WTC11 (cell line): ENCODE measurements at regions not wholly inside any gene's neighbourhood (a gene's known extent, or its start where the extent isn't known, plus 50 kb on each side); places are given as distances from the start of the nearest gene placed in this dataset.
"Not testable (repeated sequence)": the region's sequence is repeated elsewhere in the genome, so short reads cannot be mapped to it uniquely, and the experiment has no call there.

ENCODE experiments used
- ATF2 ChIP-seq: sonication (generic); formaldehyde crosslinking; IDR thresholded peaks from 2 replicates; pipeline ENCODE4 v1.8.1; 2022; ENCODE audit warnings: low read depth, missing genetic modification reagents, borderline replicate concordance
- ATF3 ChIP-seq: sonication (generic); formaldehyde crosslinking; conservative IDR thresholded peaks from 2 replicates; pipeline ENCODE4 v1.8.1; 2022; ENCODE audit warnings: mild to moderate bottlenecking, missing genetic modification reagents
- CTCF ChIP-seq: fragments of 200-600 bp; IDR thresholded peaks from 2 replicates; pipeline ENCODE4 v1.8.0; 2022; ENCODE audit warnings: antibody characterized with exemption
- FOXP1 ChIP-seq: sonication (generic); formaldehyde crosslinking; IDR thresholded peaks from 2 replicates; pipeline ENCODE4 v1.8.0; 2022; ENCODE audit warnings: missing genetic modification reagents, mild to moderate bottlenecking, moderate library complexity, borderline replicate concordance
- JUN ChIP-seq: sonication (generic); formaldehyde crosslinking; IDR thresholded peaks from 2 replicates; pipeline ENCODE4 v1.8.0; 2023; ENCODE audit warnings: mild to moderate bottlenecking, missing genetic modification reagents
- MAX ChIP-seq: sonication (generic); formaldehyde crosslinking; IDR thresholded peaks from 2 replicates; pipeline ENCODE4 v1.8.0; 2022; ENCODE audit warnings: mild to moderate bottlenecking, missing genetic modification reagents
- ZBTB43 ChIP-seq: sonication (generic); formaldehyde crosslinking; IDR thresholded peaks from 2 replicates; pipeline ENCODE4 v1.8.1; 2023; ENCODE audit warnings: mild to moderate bottlenecking, missing genetic modification reagents
- ZNF416 ChIP-seq: fragments of 250-450 bp; sonication (Bioruptor Pico); IDR thresholded peaks from 2 replicates; pipeline ENCODE4 v1.9.0; 2021; ENCODE audit warnings: mild to moderate bottlenecking, inconsistent platforms

- TF ChIP-seq CTCF; ATF2; ZNF416 (CRISPR knock-in tag); FOXP1; ZBTB43 (CRISPR knock-in tag); ATF3 (CRISPR knock-in tag); JUN (CRISPR knock-in tag); MAX (CRISPR knock-in tag): not testable (repeated sequence)
Measured at GRCh38 chr2:12569929-12570328, 146.8 kb upstream of the TRIB2 start.
